ENCODE measurements at regions not wholly inside any gene's neighbourhood (a gene's known extent, or its start where the extent isn't known, plus 50 kb on each side); places are given as distances from the start of the nearest gene placed in this dataset.

- H2AFZ ChIP-seq (ENCODE audit: low read length) = no peak overlapping the region
- no peak overlapping the region for H3K4me2 ChIP-seq (ENCODE audit: extremely low read depth, insufficient read depth, low read length)
- no peak overlapping the region for H3K27ac ChIP-seq (ENCODE audit: insufficient read depth, low read length)
- no peak overlapping the region for H3K9ac ChIP-seq (ENCODE audit: insufficient read depth, low read length)
- TF ChIP-seq EZH2 (IDR thresholded peaks at IDR 0.05; ENCODE audit: low read length, missing control alignments) (no peak), CTCF (conservative IDR thresholded peaks at IDR 0.05 in 1 of 2, IDR thresholded peaks at IDR 0.05 in 1 of 2; ENCODE audit: low read depth in 1 of 2, low read length in 2 of 2) (no peak)
- H3K4me1 ChIP-seq (ENCODE audit: control insufficient read depth, extremely low read depth, insufficient read depth, low read length) = no peaks in the 10 kb centered on the region
- no peaks in the 10 kb centered on the region for H4K20me1 ChIP-seq (ENCODE audit: control insufficient read depth, extremely low read depth, insufficient read depth, low read length)
- H3K36me3 ChIP-seq (ENCODE audit: control insufficient read depth, insufficient read depth, low read length) = no peaks in the 10 kb centered on the region
- H3K9me3 ChIP-seq (ENCODE audit: control insufficient read depth, insufficient read depth, low read depth, low read length) = no peaks in the 10 kb centered on the region
- H3K79me2 ChIP-seq (ENCODE audit: control insufficient read depth, insufficient read depth, low read length) = no peaks in the 10 kb centered on the region
- DNase-seq (ENCODE audit: low read depth in 2 of 2) = no peak
- H3K27me3 ChIP-seq (ENCODE audit: control insufficient read depth, insufficient read depth, low read length) = no peaks in the 10 kb centered on the region
- H3K4me3 ChIP-seq (replicated peaks in 1 of 4; ENCODE audit: control extremely low read depth in 1 of 4, insufficient read depth in 1 of 4, low read depth in 3 of 4, low read length in 4 of 4) = no peak overlapping the region
These were observed 214.0 kb upstream of the B3GAT1 start for GRCh38 chr11:134626032-134626431.

GRCh38 chr11:134625631-134626030 is 213.6 kb upstream of the B3GAT1 start:
- no peak overlapping the region for H3K4me3 ChIP-seq (replicated peaks in 1 of 4; ENCODE audit: control extremely low read depth in 1 of 4, insufficient read depth in 1 of 4, low read depth in 3 of 4, low read length in 4 of 4)
- no peak overlapping the region for H3K4me2 ChIP-seq (ENCODE audit: extremely low read depth, insufficient read depth, low read length)
- H2AFZ ChIP-seq (ENCODE audit: low read length) = no peak overlapping the region
- H3K4me1 ChIP-seq (ENCODE audit: control insufficient read depth, extremely low read depth, insufficient read depth, low read length) = no peaks in the 10 kb centered on the region
- H3K27me3 ChIP-seq (ENCODE audit: control insufficient read depth, insufficient read depth, low read length) = no peaks in the 10 kb centered on the region
- no peaks in the 10 kb centered on the region for H3K9me3 ChIP-seq (ENCODE audit: control insufficient read depth, insufficient read depth, low read depth, low read length)
- TF ChIP-seq EZH2 (IDR thresholded peaks at IDR 0.05; ENCODE audit: low read length, missing control alignments) (no peak), CTCF (conservative IDR thresholded peaks at IDR 0.05 in 1 of 2, IDR thresholded peaks at IDR 0.05 in 1 of 2; ENCODE audit: low read depth in 1 of 2, low read length in 2 of 2) (no peak)
- H3K79me2 ChIP-seq (ENCODE audit: control insufficient read depth, insufficient read depth, low read length) = no peaks in the 10 kb centered on the region
- no peaks in the 10 kb centered on the region for H3K36me3 ChIP-seq (ENCODE audit: control insufficient read depth, insufficient read depth, low read length)
- H3K9ac ChIP-seq (ENCODE audit: insufficient read depth, low read length) = no peak overlapping the region
- no peak for DNase-seq (ENCODE audit: low read depth in 2 of 2)
- H3K27ac ChIP-seq (ENCODE audit: insufficient read depth, low read length) = no peak overlapping the region
- H4K20me1 ChIP-seq (ENCODE audit: control insufficient read depth, extremely low read depth, insufficient read depth, low read length) = no peaks in the 10 kb centered on the region

GRCh38 chr11:134625151-134625550 is 213.1 kb upstream of the B3GAT1 start:
- Histone ChIP-seq H3K4me2 (ENCODE audit: extremely low read depth, insufficient read depth, low read length) (no peak overlapping the region), H3K36me3 (ENCODE audit: control insufficient read depth, insufficient read depth, low read length) (no peaks in the 10 kb centered on the region), H3K27me3 (ENCODE audit: control insufficient read depth, insufficient read depth, low read length) (no peaks in the 10 kb centered on the region), H3K79me2 (ENCODE audit: control insufficient read depth, insufficient read depth, low read length) (no peaks in the 10 kb centered on the region), H4K20me1 (ENCODE audit: control insufficient read depth, extremely low read depth, insufficient read depth, low read length) (no peaks in the 10 kb centered on the region), H3K9me3 (ENCODE audit: control insufficient read depth, insufficient read depth, low read depth, low read length) (no peaks in the 10 kb centered on the region), H3K4me1 (ENCODE audit: control insufficient read depth, extremely low read depth, insufficient read depth, low read length) (no peaks in the 10 kb centered on the region), H2AFZ (ENCODE audit: low read length) (no peak overlapping the region), H3K4me3 (replicated peaks in 1 of 4; ENCODE audit: control extremely low read depth in 1 of 4, insufficient read depth in 1 of 4, low read depth in 3 of 4, low read length in 4 of 4) (no peak overlapping the region), H3K9ac (ENCODE audit: insufficient read depth, low read length) (no peak overlapping the region), H3K27ac (ENCODE audit: insufficient read depth, low read length) (no peak overlapping the region)
- TF ChIP-seq EZH2 (IDR thresholded peaks at IDR 0.05; ENCODE audit: low read length, missing control alignments) (no peak), CTCF (conservative IDR thresholded peaks at IDR 0.05 in 1 of 2, IDR thresholded peaks at IDR 0.05 in 1 of 2; ENCODE audit: low read depth in 1 of 2, low read length in 2 of 2) (no peak)
- DNase-seq (ENCODE audit: low read depth in 2 of 2) = no peak
